ENCODE measurements at regions not wholly inside any gene's neighbourhood (a gene's known extent, or its start where the extent isn't known, plus 50 kb on each side); places are given as distances from the start of the nearest gene placed in this dataset.

GRCh38 chr15:47374222-47374621, 343.1 kb upstream of the SEMA6D start:
- TF ChIP-seq CTCF (IDR thresholded peaks at IDR 0.05) (peak in 3 of 7 experiments; percentile 22 to 46 (median 26)), POLR2A (IDR thresholded peaks at IDR 0.05) (no peak)

All from body of pancreas (tissue), 4 donors.